Lower leg skin (tissue), 4 donors: ENCODE measurements at regions not wholly inside any gene's neighbourhood (a gene's known extent, or its start where the extent isn't known, plus 50 kb on each side); places are given as distances from the start of the nearest gene placed in this dataset.
"Not testable (repeated sequence)": the region's sequence is repeated elsewhere in the genome, so short reads cannot be mapped to it uniquely, and the experiment has no call there.

ENCODE experiments used
- DNase-seq, 2 donors: peaks; one replicate each; pipeline ENCODE4 v3.0.0-alpha.2; 2019; ENCODE audit warnings: low spot score in 2 of 2
- H3K4me3 ChIP-seq: fragments of 200-600 bp; sonication (generic); 2 replicates; pipeline ENCODE4 v1.5.1; 2017; ENCODE audit warnings: mild to moderate bottlenecking, low read depth; ENCODE audit not compliant: poor library complexity, severe bottlenecking
- CTCF ChIP-seq, 3 donors: fragments of 450-650 bp; IDR thresholded peaks; one replicate each; pipeline ENCODE4 v1.5.1; 2016; ENCODE audit warnings: antibody characterized with exemption in 3 of 3, mild to moderate bottlenecking in 3 of 3, moderate library complexity in 2 of 3
- POLR2A ChIP-seq, 2 donors: fragments of 450-650 bp; IDR thresholded peaks; one replicate each; pipeline ENCODE4 v1.6.1; 2016 to 2017; ENCODE audit warnings: antibody characterized with exemption in 2 of 2, mild to moderate bottlenecking in 1 of 2, moderate library complexity in 1 of 2
- WGBS, 2 donors: methylation state at CpG; one replicate each; pipeline ENCODE4 v1.1.5; 2018; 5-methylcytosine and 5-hydroxymethylcytosine counted together
- intact Hi-C: fragments of 100-400 bp; cut with DNase I; formaldehyde crosslinking; loops from one replicate; pipeline ENCODE4 v1.15.0; 2023; ENCODE audit warnings: low total_unique reads

DNA sequence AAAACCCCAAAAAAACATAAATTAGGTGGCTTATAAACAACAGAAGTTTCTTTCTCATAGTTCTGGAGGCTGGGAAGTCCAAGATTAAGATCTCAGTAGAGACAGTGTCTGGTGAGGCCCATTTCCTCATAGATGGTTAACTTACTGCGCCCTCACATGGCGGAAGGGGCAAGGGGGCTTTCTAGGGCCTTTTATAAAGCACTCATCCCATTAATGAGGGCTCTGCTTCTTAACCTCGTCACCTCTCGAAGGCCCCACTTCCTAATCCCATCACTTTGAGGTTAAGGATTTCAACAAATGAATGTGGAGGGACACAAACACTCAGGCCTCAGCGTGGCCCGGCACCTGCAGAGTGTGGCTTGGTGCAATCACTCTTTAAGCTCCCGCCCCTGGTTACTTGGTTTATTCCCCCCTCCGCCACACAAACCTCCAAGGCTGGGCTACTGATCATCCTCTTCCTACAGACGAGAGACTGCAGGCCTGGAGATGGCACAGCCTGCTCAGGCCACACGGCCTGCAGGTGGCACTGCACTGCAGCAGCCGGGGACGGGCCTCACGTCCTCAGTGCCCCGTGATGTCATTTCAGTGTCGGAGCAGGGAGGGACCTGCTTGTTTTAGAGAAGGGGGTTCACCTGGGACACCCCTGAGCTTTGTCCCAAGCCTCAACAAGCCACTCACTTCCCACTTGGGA is 188.9 kb upstream of the ZNF469 start:
- H3K4me3 ChIP-seq, intact Hi-C loops: not testable (repeated sequence)
- 36 to 60% methylated on average over 8 to 12 of the region's 15 CpGs for WGBS, 2 donors
- TF ChIP-seq CTCF (IDR thresholded peaks at IDR 0.05): peak in 1 of 3 donors; percentile 21
- DNase-seq: peak; percentile 47 to 91

DNA sequence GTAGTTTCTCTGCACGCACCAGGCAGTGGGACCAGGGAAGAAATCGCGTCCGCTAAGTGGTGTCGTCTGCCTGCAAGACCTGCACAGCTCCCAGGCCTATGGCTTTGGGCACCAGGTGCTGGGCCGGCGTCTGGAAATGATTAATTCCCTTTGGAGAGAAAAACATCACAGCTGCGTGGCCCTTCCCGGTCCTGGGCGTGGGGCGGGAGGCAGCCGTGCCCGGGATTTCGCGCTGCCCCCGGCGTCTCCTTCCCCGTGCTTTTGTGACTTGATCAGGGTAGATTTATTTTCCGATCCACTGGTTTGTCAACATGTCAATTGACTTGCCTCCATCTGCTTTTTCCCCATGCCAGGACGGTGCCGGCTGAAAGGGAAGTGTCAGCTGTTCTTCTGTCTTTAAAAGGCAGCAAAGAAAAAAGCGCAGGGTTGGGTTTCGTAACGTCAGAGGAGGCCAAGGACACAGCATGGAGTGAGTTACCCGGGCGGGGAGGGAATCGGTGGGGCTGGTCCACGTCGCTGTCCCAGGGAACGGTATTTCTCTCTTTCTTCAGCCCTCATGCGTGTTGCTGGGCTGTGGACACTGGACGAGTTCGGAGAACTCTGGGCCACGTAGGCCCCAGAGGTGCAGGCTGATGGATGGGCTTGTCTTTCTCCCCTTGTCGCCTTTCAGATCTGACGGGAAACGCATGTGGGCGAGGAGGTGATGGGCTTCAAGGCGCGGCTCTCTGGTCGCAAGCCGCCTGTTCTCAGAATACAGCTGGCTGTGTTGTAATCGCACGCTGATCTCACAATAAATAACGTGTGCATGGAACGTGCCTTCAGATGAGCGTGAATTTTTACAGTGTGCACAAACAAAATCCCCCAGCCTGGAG is 188.1 kb upstream of the ZNF469 start:
- no peak for TF ChIP-seq POLR2A (IDR thresholded peaks at IDR 0.05)
- no peak for TF ChIP-seq CTCF (IDR thresholded peaks at IDR 0.05)
- intact Hi-C loops: loop anchor here (5.0 kb wide), 1 partner anchor 243 kb away; no protein-coding TSS in a partner anchor
- WGBS, 2 donors: 45 to 47% methylated on average over 41 to 46 of the region's 47 CpGs
- no peak overlapping the region for H3K4me3 ChIP-seq
- peak; percentile 72 to 93 for DNase-seq

GRCh38 chr16:88195269-88195705 is 187.5 kb upstream of the ZNF469 start:
- 71 to 78% methylated on average over 10 of the region's 10 CpGs for WGBS, 2 donors
- intact Hi-C loops: loop anchor here (5.0 kb wide), 1 partner anchor 242 kb away; no protein-coding TSS in a partner anchor
- TF ChIP-seq POLR2A (IDR thresholded peaks at IDR 0.05) (no peak), CTCF (IDR thresholded peaks at IDR 0.05) (no peak)

GRCh38 chr16:88195911-88196465 is 186.8 kb upstream of the ZNF469 start:
- no peak overlapping the region for H3K4me3 ChIP-seq
- DNase-seq: peak in 1 of 2 donors; percentile 72
- intact Hi-C loops: loop anchor here (5.0 kb wide), 1 partner anchor 241 kb away; no protein-coding TSS in a partner anchor
- TF ChIP-seq POLR2A (IDR thresholded peaks at IDR 0.05): no peak
- no peak for TF ChIP-seq CTCF (IDR thresholded peaks at IDR 0.05)
- 90 to 95% methylated on average over 9 of the region's 9 CpGs for WGBS, 2 donors

More at GRCh38 chr16:88195269-88195705, 187.5 kb upstream of the ZNF469 start:
- DNase-seq: no peak
- no peak overlapping the region for H3K4me3 ChIP-seq

DNA sequence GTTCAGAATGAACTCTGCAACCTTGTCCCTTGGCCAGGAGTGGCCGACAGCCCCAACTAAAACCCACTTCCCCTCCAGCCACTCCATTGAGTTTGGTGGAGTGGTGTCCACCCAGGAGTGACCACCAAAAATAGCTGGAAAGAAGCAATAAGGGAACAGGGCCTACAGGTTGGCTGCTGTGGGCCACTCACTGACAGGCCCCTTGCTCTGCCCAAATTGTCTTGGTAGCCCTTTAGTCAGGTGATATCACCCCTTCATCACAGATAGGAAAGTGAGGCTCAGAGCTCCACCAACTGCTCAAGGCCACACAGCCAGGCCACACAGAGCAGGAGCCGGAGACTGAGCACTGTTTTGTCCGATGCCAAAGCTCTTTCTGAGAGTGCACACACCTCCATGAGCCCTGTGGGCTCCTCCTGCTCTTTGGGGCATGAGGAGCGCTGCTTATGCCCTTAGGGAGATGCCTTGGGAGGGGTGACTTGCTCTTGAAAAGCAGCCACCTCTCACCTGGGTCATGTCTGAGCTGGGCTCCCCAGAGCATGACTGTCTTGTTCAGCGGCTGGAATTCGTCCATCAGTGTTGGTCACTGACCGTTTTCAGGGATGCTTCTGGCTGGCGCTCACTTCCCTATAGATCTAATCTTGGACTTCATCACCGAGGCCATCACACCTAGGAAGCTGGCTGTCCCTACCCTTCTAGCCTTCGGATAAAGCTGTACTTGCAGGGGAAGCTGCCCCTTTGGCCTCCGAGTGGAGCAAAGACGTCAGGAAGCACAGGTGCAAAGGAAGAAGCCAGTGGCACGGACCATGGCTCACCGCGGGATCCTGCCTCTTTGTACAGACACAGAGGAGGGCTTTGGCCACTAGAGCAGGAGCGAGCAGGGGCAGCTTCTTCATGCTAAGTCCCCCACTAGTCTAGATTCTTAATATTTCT is 186.0 kb upstream of the ZNF469 start:
- TF ChIP-seq POLR2A (IDR thresholded peaks at IDR 0.05): no peak
- TF ChIP-seq CTCF (IDR thresholded peaks at IDR 0.05): no peak
- intact Hi-C loops: loop anchor here (5.0 kb wide), 1 partner anchor 241 kb away; no protein-coding TSS in a partner anchor
- WGBS, 2 donors: 89 to 90% methylated on average over 16 of the region's 16 CpGs
- DNase-seq: peak in 1 of 2 donors; percentile 72
- H3K4me3 ChIP-seq: no peak overlapping the region
